ENCODE measurements at regions not wholly inside any gene's neighbourhood (a gene's known extent, or its start where the extent isn't known, plus 50 kb on each side); places are given as distances from the start of the nearest gene placed in this dataset.

DNA sequence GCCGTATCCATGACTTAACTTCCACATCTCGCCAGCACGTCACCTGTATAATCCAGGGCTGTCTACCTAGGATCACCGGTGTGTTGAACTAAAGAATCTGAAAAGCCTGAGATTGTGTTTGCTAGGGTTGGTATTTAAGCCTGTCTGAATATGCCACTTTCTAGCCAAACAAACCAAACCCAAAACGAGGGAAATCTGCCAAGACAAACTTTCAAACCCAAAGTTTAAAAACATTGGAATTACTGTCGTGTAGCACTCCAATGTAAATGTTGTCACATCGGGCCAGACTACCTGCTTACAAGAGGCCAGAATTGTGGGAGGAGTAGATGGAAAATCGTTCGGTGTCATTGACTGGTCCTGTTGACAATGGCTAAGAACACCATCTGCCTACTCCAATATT lies 747.8 kb downstream of the EFNB2 start:
- H3K36me3 Mint-ChIP-seq (ENCODE audit: low read depth): no peaks in the 10 kb centered on the region
- H3K27ac Mint-ChIP-seq: no peak overlapping the region
- no peaks in the 10 kb centered on the region for H3K4me1 Mint-ChIP-seq
- Histone ChIP-seq H3K9me2 (ENCODE audit: insufficient read depth) (no peaks in the 10 kb centered on the region), H3K27me3 (ENCODE audit: insufficient read depth) (no peaks in the 10 kb centered on the region), H3K36me3 (ENCODE audit: insufficient read depth) (no peaks in the 10 kb centered on the region), H4K20me1 (replicated peaks; ENCODE audit: insufficient read depth) (no peaks in the 10 kb centered on the region), H2AFZ (no peak overlapping the region; the same call in 1 of the 2 replicates), H3K4me2 (no peak overlapping the region), H3K4me1 (ENCODE audit: insufficient read depth) (no peaks in the 10 kb centered on the region), H3K4me3 (no peak overlapping the region), H3F3A (replicated peaks; ENCODE audit: low read depth) (no peaks in the 10 kb centered on the region), H3K27ac (ENCODE audit: low read depth) (no peak overlapping the region), H3K79me2 (replicated peaks; ENCODE audit: insufficient read depth) (no peaks in the 10 kb centered on the region)
- ATAC-seq (no peak), DNase-seq (ENCODE audit: low spot score) (no peak)
- no peaks in the 10 kb centered on the region for H3K9me3 Mint-ChIP-seq
- no peak overlapping the region for H3K4me3 Mint-ChIP-seq
- no peaks in the 10 kb centered on the region for H3K27me3 Mint-ChIP-seq (ENCODE audit: insufficient read depth, low read depth, poor library complexity)
- TF ChIP-seq, protein P1, sequence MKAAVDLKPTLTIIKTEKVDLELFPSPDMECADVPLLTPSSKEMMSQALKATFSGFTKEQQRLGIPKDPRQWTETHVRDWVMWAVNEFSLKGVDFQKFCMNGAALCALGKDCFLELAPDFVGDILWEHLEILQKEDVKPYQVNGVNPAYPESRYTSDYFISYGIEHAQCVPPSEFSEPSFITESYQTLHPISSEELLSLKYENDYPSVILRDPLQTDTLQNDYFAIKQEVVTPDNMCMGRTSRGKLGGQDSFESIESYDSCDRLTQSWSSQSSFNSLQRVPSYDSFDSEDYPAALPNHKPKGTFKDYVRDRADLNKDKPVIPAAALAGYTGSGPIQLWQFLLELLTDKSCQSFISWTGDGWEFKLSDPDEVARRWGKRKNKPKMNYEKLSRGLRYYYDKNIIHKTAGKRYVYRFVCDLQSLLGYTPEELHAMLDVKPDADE (IDR thresholded peaks at IDR 0.05): no peak

DNA sequence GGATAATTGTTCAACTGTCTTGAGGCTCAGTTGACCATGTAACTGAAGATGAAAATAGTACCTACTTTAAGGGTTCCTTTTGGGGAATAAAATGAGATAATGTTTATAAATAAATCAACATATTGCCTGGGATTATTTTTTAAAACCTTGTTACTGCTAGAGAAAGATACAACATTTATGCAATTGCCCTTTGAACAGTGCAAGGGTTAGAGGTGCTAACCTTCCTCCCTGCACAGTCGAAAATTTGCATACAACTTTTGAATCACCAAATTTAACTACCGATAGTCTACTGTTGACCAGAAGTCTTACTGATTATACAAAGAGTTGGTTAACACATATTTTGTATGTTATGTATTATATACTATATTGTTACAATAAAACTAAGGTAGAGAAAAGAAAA lies 750.0 kb downstream of the EFNB2 start:
- Mint-ChIP-seq H3K27me3 (ENCODE audit: insufficient read depth, low read depth, poor library complexity) (no peaks in the 10 kb centered on the region), H3K36me3 (ENCODE audit: low read depth) (no peaks in the 10 kb centered on the region), H3K9me3 (no peaks in the 10 kb centered on the region), H3K4me1 (no peaks in the 10 kb centered on the region), H3K4me3 (no peak overlapping the region), H3K27ac (no peak overlapping the region)
- Histone ChIP-seq H3K79me2 (replicated peaks; ENCODE audit: insufficient read depth) (no peaks in the 10 kb centered on the region), H3K27ac (ENCODE audit: low read depth) (no peak overlapping the region), H4K20me1 (replicated peaks; ENCODE audit: insufficient read depth) (no peaks in the 10 kb centered on the region), H3K27me3 (ENCODE audit: insufficient read depth) (no peaks in the 10 kb centered on the region), H3K4me3 (no peak overlapping the region), H3K9me2 (ENCODE audit: insufficient read depth) (no peaks in the 10 kb centered on the region), H3K36me3 (ENCODE audit: insufficient read depth) (no peaks in the 10 kb centered on the region), H3K4me2 (no peak overlapping the region), H2AFZ (no peak overlapping the region), H3F3A (replicated peaks; ENCODE audit: low read depth) (no peaks in the 10 kb centered on the region), H3K4me1 (ENCODE audit: insufficient read depth) (no peaks in the 10 kb centered on the region)
- ATAC-seq (no peak), DNase-seq (ENCODE audit: low spot score) (no peak)
- no peak for TF ChIP-seq EZH2phosphoT487 (IDR thresholded peaks at IDR 0.05; ENCODE audit: unreplicated experiment)
- TF ChIP-seq, protein P2, sequence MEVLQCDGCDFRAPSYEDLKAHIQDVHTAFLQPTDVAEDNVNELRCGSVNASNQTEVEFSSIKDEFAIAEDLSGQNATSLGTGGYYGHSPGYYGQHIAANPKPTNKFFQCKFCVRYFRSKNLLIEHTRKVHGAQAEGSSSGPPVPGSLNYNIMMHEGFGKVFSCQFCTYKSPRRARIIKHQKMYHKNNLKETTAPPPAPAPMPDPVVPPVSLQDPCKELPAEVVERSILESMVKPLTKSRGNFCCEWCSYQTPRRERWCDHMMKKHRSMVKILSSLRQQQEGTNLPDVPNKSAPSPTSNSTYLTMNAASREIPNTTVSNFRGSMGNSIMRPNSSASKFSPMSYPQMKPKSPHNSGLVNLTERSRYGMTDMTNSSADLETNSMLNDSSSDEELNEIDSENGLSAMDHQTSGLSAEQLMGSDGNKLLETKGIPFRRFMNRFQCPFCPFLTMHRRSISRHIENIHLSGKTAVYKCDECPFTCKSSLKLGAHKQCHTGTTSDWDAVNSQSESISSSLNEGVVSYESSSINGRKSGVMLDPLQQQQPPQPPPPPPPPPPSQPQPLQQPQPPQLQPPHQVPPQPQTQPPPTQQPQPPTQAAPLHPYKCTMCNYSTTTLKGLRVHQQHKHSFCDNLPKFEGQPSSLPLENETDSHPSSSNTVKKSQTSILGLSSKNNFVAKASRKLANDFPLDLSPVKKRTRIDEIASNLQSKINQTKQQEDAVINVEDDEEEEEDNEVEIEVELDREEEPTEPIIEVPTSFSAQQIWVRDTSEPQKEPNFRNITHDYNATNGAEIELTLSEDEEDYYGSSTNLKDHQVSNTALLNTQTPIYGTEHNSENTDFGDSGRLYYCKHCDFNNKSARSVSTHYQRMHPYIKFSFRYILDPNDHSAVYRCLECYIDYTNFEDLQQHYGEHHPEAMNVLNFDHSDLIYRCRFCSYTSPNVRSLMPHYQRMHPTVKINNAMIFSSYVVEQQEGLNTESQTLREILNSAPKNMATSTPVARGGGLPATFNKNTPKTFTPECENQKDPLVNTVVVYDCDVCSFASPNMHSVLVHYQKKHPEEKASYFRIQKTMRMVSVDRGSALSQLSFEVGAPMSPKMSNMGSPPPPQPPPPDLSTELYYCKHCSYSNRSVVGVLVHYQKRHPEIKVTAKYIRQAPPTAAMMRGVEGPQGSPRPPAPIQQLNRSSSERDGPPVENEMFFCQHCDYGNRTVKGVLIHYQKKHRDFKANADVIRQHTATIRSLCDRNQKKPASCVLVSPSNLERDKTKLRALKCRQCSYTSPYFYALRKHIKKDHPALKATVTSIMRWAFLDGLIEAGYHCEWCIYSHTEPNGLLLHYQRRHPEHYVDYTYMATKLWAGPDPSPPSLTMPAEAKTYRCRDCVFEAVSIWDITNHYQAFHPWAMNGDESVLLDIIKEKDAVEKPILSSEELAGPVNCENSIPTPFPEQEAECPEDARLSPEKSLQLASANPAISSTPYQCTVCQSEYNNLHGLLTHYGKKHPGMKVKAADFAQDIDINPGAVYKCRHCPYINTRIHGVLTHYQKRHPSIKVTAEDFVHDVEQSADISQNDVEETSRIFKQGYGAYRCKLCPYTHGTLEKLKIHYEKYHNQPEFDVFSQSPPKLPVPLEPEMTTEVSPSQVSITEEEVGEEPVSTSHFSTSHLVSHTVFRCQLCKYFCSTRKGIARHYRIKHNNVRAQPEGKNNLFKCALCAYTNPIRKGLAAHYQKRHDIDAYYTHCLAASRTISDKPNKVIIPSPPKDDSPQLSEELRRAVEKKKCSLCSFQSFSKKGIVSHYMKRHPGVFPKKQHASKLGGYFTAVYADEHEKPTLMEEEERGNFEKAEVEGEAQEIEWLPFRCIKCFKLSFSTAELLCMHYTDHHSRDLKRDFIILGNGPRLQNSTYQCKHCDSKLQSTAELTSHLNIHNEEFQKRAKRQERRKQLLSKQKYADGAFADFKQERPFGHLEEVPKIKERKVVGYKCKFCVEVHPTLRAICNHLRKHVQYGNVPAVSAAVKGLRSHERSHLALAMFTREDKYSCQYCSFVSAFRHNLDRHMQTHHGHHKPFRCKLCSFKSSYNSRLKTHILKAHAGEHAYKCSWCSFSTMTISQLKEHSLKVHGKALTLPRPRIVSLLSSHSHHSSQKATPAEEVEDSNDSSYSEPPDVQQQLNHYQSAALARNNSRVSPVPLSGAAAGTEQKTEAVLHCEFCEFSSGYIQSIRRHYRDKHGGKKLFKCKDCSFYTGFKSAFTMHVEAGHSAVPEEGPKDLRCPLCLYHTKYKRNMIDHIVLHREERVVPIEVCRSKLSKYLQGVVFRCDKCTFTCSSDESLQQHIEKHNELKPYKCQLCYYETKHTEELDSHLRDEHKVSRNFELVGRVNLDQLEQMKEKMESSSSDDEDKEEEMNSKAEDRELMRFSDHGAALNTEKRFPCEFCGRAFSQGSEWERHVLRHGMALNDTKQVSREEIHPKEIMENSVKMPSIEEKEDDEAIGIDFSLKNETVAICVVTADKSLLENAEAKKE (CRISPR knock-in tag; IDR thresholded peaks at IDR 0.05): no peak
- no peak for TF ChIP-seq EZH2 (IDR thresholded peaks at IDR 0.05; ENCODE audit: low read depth, unreplicated experiment)
- no peak for TF ChIP-seq STAT1 (IDR thresholded peaks at IDR 0.05; ENCODE audit: unreplicated experiment)
- TF ChIP-seq REST (IDR thresholded peaks at IDR 0.05; ENCODE audit: unreplicated experiment): no peak
- no peak for TF ChIP-seq ZNF114 (CRISPR knock-in tag; IDR thresholded peaks at IDR 0.05)
- TF ChIP-seq ZNF331 (CRISPR knock-in tag; IDR thresholded peaks at IDR 0.05; ENCODE audit: low read depth): no peak
- TF ChIP-seq, protein P1 (IDR thresholded peaks at IDR 0.05): no peak
- no peak for TF ChIP-seq NANOG (IDR thresholded peaks at IDR 0.05; ENCODE audit: borderline replicate concordance)
- no peak for TF ChIP-seq POLR2AphosphoS5 (IDR thresholded peaks at IDR 0.05; ENCODE audit: low read depth)

Data from GM23338 (cell line).